Thymus (tissue), 11 donors: ENCODE measurements at regions not wholly inside any gene's neighbourhood (a gene's known extent, or its start where the extent isn't known, plus 50 kb on each side); places are given as distances from the start of the nearest gene placed in this dataset.

Source experiments
- DNase-seq, 9 donors: peaks; one replicate each; pipeline ENCODE4 v3.0.0-alpha.2; 2013; ENCODE audit warnings: low spot score in 9 of 9, low read depth in 6 of 9, missing footprints in 1 of 9
- H3K27ac ChIP-seq, 2 donors: one replicate each; pipeline ENCODE4 v1.5.1; 2013; ENCODE audit warnings: control low read depth in 1 of 2, low read depth in 1 of 2, low read length in 1 of 2, mild to moderate bottlenecking in 1 of 2, moderate library complexity in 1 of 2
- H3K27me3 ChIP-seq, 2 donors: one replicate each; pipeline ENCODE4 v1.5.1; 2013; ENCODE audit warnings: low read length in 1 of 2; ENCODE audit not compliant: control insufficient read depth in 2 of 2, insufficient read depth in 1 of 2
- H3K36me3 ChIP-seq, 2 donors: one replicate each; pipeline ENCODE4 v1.5.1; 2013; ENCODE audit warnings: low read length in 1 of 2, mild to moderate bottlenecking in 1 of 2, moderate library complexity in 1 of 2; ENCODE audit not compliant: control insufficient read depth in 2 of 2, insufficient read depth in 2 of 2
- H3K4me1 ChIP-seq, 2 donors: one replicate each; pipeline ENCODE4 v1.5.1; 2013; ENCODE audit warnings: low read length in 2 of 2; ENCODE audit not compliant: control insufficient read depth in 2 of 2, insufficient read depth in 2 of 2
- H3K4me3 ChIP-seq, 2 donors: one replicate each; pipeline ENCODE4 v1.5.1; 2013; ENCODE audit warnings: low read length in 2 of 2, control low read depth in 1 of 2, mild to moderate bottlenecking in 1 of 2
- H3K9me3 ChIP-seq, 2 donors: one replicate each; pipeline ENCODE4 v1.5.1; 2013; ENCODE audit warnings: low read length in 1 of 2, mild to moderate bottlenecking in 1 of 2; ENCODE audit not compliant: control insufficient read depth in 2 of 2, insufficient read depth in 1 of 2
- WGBS: extraction: QIAGEN DNeasy Blood & Tissue Kit; methylation state at CpG from one replicate; pipeline ENCODE4 v1.1.7; 2013; 5-methylcytosine and 5-hydroxymethylcytosine counted together
- donor health status: healthy.

GRCh38 chr2:173442542-173442941 lies 87.9 kb downstream of the CDCA7 start:
- Histone ChIP-seq H3K27me3 (no peaks in the 10 kb centered on the region), H3K4me1 (no peaks in the 10 kb centered on the region), H3K9me3 (no peaks in the 10 kb centered on the region), H3K27ac (no peak overlapping the region), H3K36me3 (no peaks in the 10 kb centered on the region), H3K4me3 (no peak overlapping the region)
- WGBS: 96% methylated on average over 2 of the region's 2 CpGs
- no peak for DNase-seq

- Histone ChIP-seq H3K4me3 (no peak overlapping the region), H3K27me3 (no peaks in the 10 kb centered on the region), H3K27ac (no peak overlapping the region), H3K36me3 (no peaks in the 10 kb centered on the region), H3K9me3 (peaks cover 0 to 4% of the 10 kb centered on the region in 2 donors), H3K4me1 (no peaks in the 10 kb centered on the region)
- 100% methylated on average over 1 of the region's 1 CpG for WGBS
- DNase-seq: no peak
These were observed 92.0 kb downstream of the CDCA7 start for GRCh38 chr2:173446722-173447121.

- peaks cover 0 to 3% of the 10 kb centered on the region in 2 donors for H3K27me3 ChIP-seq
- peak; percentile 33 to 92 (median 64) for DNase-seq
- no peaks in the 10 kb centered on the region for H3K4me1 ChIP-seq
- WGBS: 69% methylated on average over 17 of the region's 17 CpGs
- no peaks in the 10 kb centered on the region for H3K36me3 ChIP-seq
- H3K9me3 ChIP-seq: peaks cover 0 to 4% of the 10 kb centered on the region in 2 donors
- H3K4me3 ChIP-seq: peak overlapping the region in 1 of 2 donors; percentile 14
- no peak overlapping the region for H3K27ac ChIP-seq
These were observed 94.3 kb downstream of the CDCA7 start for GRCh38 chr2:173448938-173449471.

GRCh38 chr2:173451118-173451517 lies 96.4 kb downstream of the CDCA7 start:
- Histone ChIP-seq H3K27me3 (peaks cover 0 to 3% of the 10 kb centered on the region in 2 donors), H3K9me3 (peaks cover 0 to 4% of the 10 kb centered on the region in 2 donors), H3K4me3 (no peak overlapping the region), H3K36me3 (no peaks in the 10 kb centered on the region), H3K4me1 (no peaks in the 10 kb centered on the region), H3K27ac (no peak overlapping the region)
- 13% methylated on average over 8 of the region's 8 CpGs for WGBS
- DNase-seq: no peak

- Histone ChIP-seq H3K27me3 (peaks cover 0 to 3% of the 10 kb centered on the region in 2 donors), H3K9me3 (peaks cover 0 to 4% of the 10 kb centered on the region in 2 donors), H3K4me3 (no peak overlapping the region), H3K27ac (no peak overlapping the region), H3K36me3 (no peaks in the 10 kb centered on the region), H3K4me1 (no peaks in the 10 kb centered on the region)
- no peak for DNase-seq
- WGBS: 97% methylated on average over 4 of the region's 4 CpGs
These were observed 97.3 kb downstream of the CDCA7 start for GRCh38 chr2:173451941-173452340.

GRCh38 chr2:173452416-173452815 lies 97.7 kb downstream of the CDCA7 start:
- no peaks in the 10 kb centered on the region for H3K4me1 ChIP-seq
- 95% methylated on average over 8 of the region's 8 CpGs for WGBS

GRCh38 chr2:173456960-173457359 lies 102.3 kb downstream of the CDCA7 start:
- no peak for DNase-seq
- Histone ChIP-seq H3K27me3 (peaks cover 0 to 3% of the 10 kb centered on the region in 2 donors), H3K4me3 (no peak overlapping the region), H3K4me1 (no peaks in the 10 kb centered on the region), H3K27ac (no peak overlapping the region), H3K36me3 (no peaks in the 10 kb centered on the region), H3K9me3 (no peaks in the 10 kb centered on the region)
- WGBS: 98% methylated on average over 10 of the region's 10 CpGs

More at GRCh38 chr2:173452416-173452815, 97.7 kb downstream of the CDCA7 start:
- no peak overlapping the region for H3K27ac ChIP-seq
- H3K4me3 ChIP-seq: no peak overlapping the region
- no peaks in the 10 kb centered on the region for H3K36me3 ChIP-seq
- peaks cover 0 to 4% of the 10 kb centered on the region in 2 donors for H3K9me3 ChIP-seq
- DNase-seq: no peak
- peaks cover 0 to 3% of the 10 kb centered on the region in 2 donors for H3K27me3 ChIP-seq

- no peaks in the 10 kb centered on the region for H3K36me3 ChIP-seq
- peaks cover 0 to 3% of the 10 kb centered on the region in 2 donors for H3K27me3 ChIP-seq
- no peaks in the 10 kb centered on the region for H3K9me3 ChIP-seq
- H3K27ac ChIP-seq: no peak overlapping the region
- no peak for DNase-seq
- 88% methylated on average over 7 of the region's 7 CpGs for WGBS
- no peaks in the 10 kb centered on the region for H3K4me1 ChIP-seq
- no peak overlapping the region for H3K4me3 ChIP-seq
These were observed 102.7 kb downstream of the CDCA7 start for GRCh38 chr2:173457366-173457765.

- no peak overlapping the region for H3K27ac ChIP-seq
- no peak overlapping the region for H3K4me3 ChIP-seq
- no peaks in the 10 kb centered on the region for H3K36me3 ChIP-seq
- H3K27me3 ChIP-seq: no peaks in the 10 kb centered on the region
- 95% methylated on average over 8 of the region's 8 CpGs for WGBS
- no peak for DNase-seq
- no peaks in the 10 kb centered on the region for H3K9me3 ChIP-seq
- no peaks in the 10 kb centered on the region for H3K4me1 ChIP-seq
These were observed 104.5 kb downstream of the CDCA7 start for GRCh38 chr2:173458991-173459780.
